ENCODE measurements at regions not wholly inside any gene's neighbourhood (a gene's known extent, or its start where the extent isn't known, plus 50 kb on each side); places are given as distances from the start of the nearest gene placed in this dataset.

- no peak for TF ChIP-seq YY1 (tag by site-specific recombination; IDR thresholded peaks at IDR 0.05)
- TF ChIP-seq ZNF473 (tag by site-specific recombination; IDR thresholded peaks at IDR 0.05), result no peak
- TF ChIP-seq ZSCAN5A (tag by site-specific recombination; IDR thresholded peaks at IDR 0.05), result no peak
- TF ChIP-seq CTCF (tag by site-specific recombination; IDR thresholded peaks at IDR 0.05), result no peak
- TF ChIP-seq PRDM1 (tag by site-specific recombination; IDR thresholded peaks at IDR 0.05), result no peak
- TF ChIP-seq PRDM4 (tag by site-specific recombination; IDR thresholded peaks at IDR 0.05), result no peak
- TF ChIP-seq REST (tag by site-specific recombination; IDR thresholded peaks at IDR 0.05), result no peak
- no peak for TF ChIP-seq ZNF560 (tag by site-specific recombination; IDR thresholded peaks at IDR 0.05; ENCODE audit: borderline replicate concordance)
- TF ChIP-seq PBX3 (CRISPR knock-in tag; IDR thresholded peaks at IDR 0.05), result no peak
- TF ChIP-seq ZNF660 (tag by site-specific recombination; IDR thresholded peaks at IDR 0.05), result no peak
- no peak for TF ChIP-seq ZSCAN23 (tag by site-specific recombination; IDR thresholded peaks at IDR 0.05)
- no peak for TF ChIP-seq ZNF133 (tag by site-specific recombination; IDR thresholded peaks at IDR 0.05)
- TF ChIP-seq GLIS1 (tag by site-specific recombination; IDR thresholded peaks at IDR 0.05), result no peak
Measured at GRCh38 chr2:62325398-62325797, 129.5 kb downstream of the B3GNT2 start.

Measured in HEK293 (cell line).